ENCODE measurements at regions not wholly inside any gene's neighbourhood (a gene's known extent, or its start where the extent isn't known, plus 50 kb on each side); places are given as distances from the start of the nearest gene placed in this dataset.

DNA sequence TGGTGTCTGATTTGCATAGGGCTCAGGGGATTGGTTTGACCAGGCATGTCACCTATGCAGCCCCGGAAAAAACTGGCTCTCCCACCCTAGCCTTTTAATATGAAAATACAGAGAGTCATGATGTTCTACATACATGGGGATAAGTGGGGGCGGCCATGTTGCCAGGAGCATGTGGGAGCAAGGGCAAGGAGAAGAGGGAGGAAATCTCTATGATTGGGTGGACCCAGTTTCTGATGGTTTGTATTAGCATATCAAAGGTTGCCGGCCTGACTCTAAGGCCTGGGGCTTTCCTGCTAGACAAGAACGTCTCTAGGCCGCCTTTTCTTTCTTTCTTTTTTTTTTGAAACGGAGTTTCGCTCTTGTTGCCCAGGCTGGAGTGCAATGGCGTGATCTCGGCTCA lies 123.4 kb upstream of the CPSF6 start:
- TF ChIP-seq CTCF (IDR thresholded peaks at IDR 0.05) (no peak), POLR2A (IDR thresholded peaks at IDR 0.05) (no peak)

Data from body of pancreas (tissue), 4 donors.